Hepatocyte (in vitro differentiated cells): ENCODE measurements at regions not wholly inside any gene's neighbourhood (a gene's known extent, or its start where the extent isn't known, plus 50 kb on each side); places are given as distances from the start of the nearest gene placed in this dataset.

Experiments
- EZH2 ChIP-seq: fragments of 200-600 bp; sonication (generic); IDR thresholded peaks from 2 replicates; pipeline ENCODE4 v1.6.1; 2016; ENCODE audit warnings: antibody characterized with exemption, mild to moderate bottlenecking, borderline replicate concordance
- EZH2phosphoT487 ChIP-seq: fragments of 200-600 bp; sonication (generic); IDR thresholded peaks from one replicate; pipeline ENCODE4 v1.6.1; 2018; ENCODE audit warnings: antibody characterized with exemption, mild to moderate bottlenecking, low read depth, moderate library complexity; ENCODE audit not compliant: unreplicated experiment, severe bottlenecking
- TF ChIP-seq, protein P1 (sequence below): fragments of 200-600 bp; sonication (generic); IDR thresholded peaks from 2 replicates; pipeline ENCODE4 v1.5.1; 2016; ENCODE audit warnings: antibody characterized with exemption, mild to moderate bottlenecking; ENCODE audit not compliant: poor library complexity

DNA sequence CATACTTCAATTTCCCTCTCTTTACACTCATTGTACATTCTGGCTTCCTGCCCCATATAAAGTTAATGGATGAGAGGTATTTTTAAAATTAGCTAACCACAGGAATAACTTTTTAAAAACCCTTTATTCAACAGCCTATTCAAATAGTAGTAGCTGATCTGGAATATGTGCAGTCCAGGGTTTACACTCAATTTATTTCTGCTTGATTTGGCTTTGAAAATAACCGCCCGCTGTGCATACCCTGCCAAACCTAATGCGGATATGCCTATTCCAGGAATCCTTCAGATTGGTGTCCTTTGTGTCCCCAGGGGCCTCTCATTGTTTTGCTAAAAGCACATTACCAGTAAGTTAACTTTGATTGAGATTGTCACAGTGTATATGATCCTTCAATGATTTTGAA lies 1686.2 kb downstream of the PLA2G4A start:
- TF ChIP-seq EZH2 (no peak), EZH2phosphoT487 (no peak)
- TF ChIP-seq, protein P1, sequence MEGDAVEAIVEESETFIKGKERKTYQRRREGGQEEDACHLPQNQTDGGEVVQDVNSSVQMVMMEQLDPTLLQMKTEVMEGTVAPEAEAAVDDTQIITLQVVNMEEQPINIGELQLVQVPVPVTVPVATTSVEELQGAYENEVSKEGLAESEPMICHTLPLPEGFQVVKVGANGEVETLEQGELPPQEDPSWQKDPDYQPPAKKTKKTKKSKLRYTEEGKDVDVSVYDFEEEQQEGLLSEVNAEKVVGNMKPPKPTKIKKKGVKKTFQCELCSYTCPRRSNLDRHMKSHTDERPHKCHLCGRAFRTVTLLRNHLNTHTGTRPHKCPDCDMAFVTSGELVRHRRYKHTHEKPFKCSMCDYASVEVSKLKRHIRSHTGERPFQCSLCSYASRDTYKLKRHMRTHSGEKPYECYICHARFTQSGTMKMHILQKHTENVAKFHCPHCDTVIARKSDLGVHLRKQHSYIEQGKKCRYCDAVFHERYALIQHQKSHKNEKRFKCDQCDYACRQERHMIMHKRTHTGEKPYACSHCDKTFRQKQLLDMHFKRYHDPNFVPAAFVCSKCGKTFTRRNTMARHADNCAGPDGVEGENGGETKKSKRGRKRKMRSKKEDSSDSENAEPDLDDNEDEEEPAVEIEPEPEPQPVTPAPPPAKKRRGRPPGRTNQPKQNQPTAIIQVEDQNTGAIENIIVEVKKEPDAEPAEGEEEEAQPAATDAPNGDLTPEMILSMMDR: no peak
